Astrocyte (in vitro differentiated cells and primary cell): ENCODE measurements at regions not wholly inside any gene's neighbourhood (a gene's known extent, or its start where the extent isn't known, plus 50 kb on each side); places are given as distances from the start of the nearest gene placed in this dataset.

Experiments
- CTCF ChIP-seq: IDR thresholded peaks from 2 replicates; pipeline ENCODE4 v1.5.1; 2011; ENCODE audit warnings: low read depth, mild to moderate bottlenecking, inconsistent platforms, low read length, moderate library complexity; ENCODE audit not compliant: insufficient read depth
- EZH2 ChIP-seq: IDR thresholded peaks from 2 replicates; pipeline ENCODE4 v1.6.1; 2012; ENCODE audit warnings: mild to moderate bottlenecking, low read length, inconsistent platforms; ENCODE audit not compliant: insufficient read depth

GRCh38 chr21:35291973-35292627, 243.0 kb upstream of the RUNX1 start:
- TF ChIP-seq CTCF (no peak), EZH2 (no peak)
